NCI-H345 (cell line): ENCODE measurements at regions not wholly inside any gene's neighbourhood (a gene's known extent, or its start where the extent isn't known, plus 50 kb on each side); places are given as distances from the start of the nearest gene placed in this dataset.
"Not testable (repeated sequence)": the region's sequence is repeated elsewhere in the genome, so short reads cannot be mapped to it uniquely, and the experiment has no call there.

Source experiments
- DNase-seq: peaks from one replicate; lab custom pipeline; 2025; lab: John Stamatoyannopoulos, UW

- no peak for DNase-seq
Observed at GRCh38 chr6:103326760-103327757, 1532.7 kb downstream of the HACE1 start.

- DNase-seq: no peak
Observed at GRCh38 chr6:103313432-103313831, 1546.3 kb downstream of the HACE1 start.

GRCh38 chr6:103294376-103294775 lies 1565.3 kb downstream of the HACE1 start:
- DNase-seq: not testable (repeated sequence)

GRCh38 chr6:103284835-103285234 lies 1574.9 kb downstream of the HACE1 start:
- no peak for DNase-seq

- DNase-seq: no peak
Observed at GRCh38 chr6:103280417-103280816, 1579.3 kb downstream of the HACE1 start.

- no peak for DNase-seq
Observed at GRCh38 chr6:103277936-103278335, 1581.8 kb downstream of the HACE1 start.

- DNase-seq: peak; percentile 18
Observed at GRCh38 chr6:103273048-103273447, 1586.7 kb downstream of the HACE1 start.

- no peak for DNase-seq
Observed at GRCh38 chr6:103269581-103269980, 1590.1 kb downstream of the HACE1 start.

GRCh38 chr6:103268335-103268734 lies 1591.4 kb downstream of the HACE1 start:
- no peak for DNase-seq

GRCh38 chr6:103264020-103264419 lies 1595.7 kb downstream of the HACE1 start:
- DNase-seq: no peak

- no peak for DNase-seq
Observed at GRCh38 chr6:103255132-103255531, 1604.6 kb downstream of the HACE1 start.

- DNase-seq: peak; percentile 8
Observed at GRCh38 chr6:103236923-103237322, 1622.8 kb downstream of the HACE1 start.

- DNase-seq: no peak
Observed at GRCh38 chr6:103231181-103231580, 1628.5 kb downstream of the HACE1 start.

GRCh38 chr6:103215847-103216246 lies 1643.9 kb downstream of the HACE1 start:
- DNase-seq: no peak

- no peak for DNase-seq
Observed at GRCh38 chr6:103210686-103211085, 1649.0 kb downstream of the HACE1 start.

GRCh38 chr6:103198386-103198785 lies 1661.3 kb downstream of the HACE1 start:
- no peak for DNase-seq

GRCh38 chr6:103193413-103193812 lies 1666.3 kb downstream of the HACE1 start:
- no peak for DNase-seq

- DNase-seq: no peak
Observed at GRCh38 chr6:103191391-103192093, 1668.2 kb downstream of the HACE1 start.

GRCh38 chr6:103184776-103185175 lies 1674.9 kb downstream of the HACE1 start:
- DNase-seq: no peak

- DNase-seq: peak; percentile 8
Observed at GRCh38 chr6:103183831-103184411, 1675.8 kb downstream of the HACE1 start.

- DNase-seq: no peak
Observed at GRCh38 chr6:103178193-103178592, 1681.5 kb downstream of the HACE1 start.

- peak; percentile 7 for DNase-seq
Observed at GRCh38 chr6:103177791-103178190, 1681.9 kb downstream of the HACE1 start.

GRCh38 chr6:103175056-103175455 lies 1684.7 kb downstream of the HACE1 start:
- no peak for DNase-seq
